H1 (cell line): ENCODE measurements at regions not wholly inside any gene's neighbourhood (a gene's known extent, or its start where the extent isn't known, plus 50 kb on each side); places are given as distances from the start of the nearest gene placed in this dataset.

Experiments
- CTCF ChIA-PET: fragments of 300-600 bp; sonication (Branson Sonifier 250); formaldehyde crosslinking; loops from one replicate; lab custom pipeline; 2021; ENCODE audit not compliant: partially characterized antibody; lab: Charles Lee
- POLR2A ChIA-PET: fragments of 300-600 bp; sonication (Branson Sonifier 250); formaldehyde crosslinking; loops from one replicate; lab custom pipeline; 2021; ENCODE audit warnings: inconsistent platforms; ENCODE audit not compliant: partially characterized antibody; lab: Charles Lee
- DNase-seq, 2 experiments: peaks; one replicate each; pipeline versions ENCODE4 v3.0.0 to v3.0.0-alpha.2; 2010 to 2022; ENCODE audit warnings: low spot score in 2 of 2, low read depth in 1 of 2, mixed read lengths in 1 of 2
- FAIRE-seq: peaks from 2 replicates; lab custom pipeline; 2011; peaks lifted over from hg19 to GRCh38; lab: Jason Lieb, UNC
- H2AFZ ChIP-seq: 2 replicates; pipeline ENCODE4 v1.8.1; 2012; ENCODE audit warnings: low read length, inconsistent platforms
- H2AK5ac ChIP-seq: 2 replicates; pipeline ENCODE4 v1.6.1; 2013; ENCODE audit warnings: low read depth, low read length
- H2BK120ac ChIP-seq: replicated peaks from 2 replicates; pipeline ENCODE3; 2013; ENCODE audit warnings: low read depth, low read length, inconsistent platforms
- H2BK12ac ChIP-seq: 2 replicates; pipeline ENCODE4 v1.6.1; 2013; ENCODE audit warnings: low read depth, low read length
- H2BK15ac ChIP-seq: 2 replicates; pipeline ENCODE4 v1.6.1; 2013; ENCODE audit warnings: low read length
- H2BK20ac ChIP-seq: 2 replicates; pipeline ENCODE4 v1.6.1; 2013; ENCODE audit warnings: low read length
- H2BK5ac ChIP-seq: 2 replicates; pipeline ENCODE4 v1.6.1; 2013; ENCODE audit warnings: low read depth, low read length
- H3K14ac ChIP-seq: 2 replicates; pipeline ENCODE4 v1.6.1; 2013; ENCODE audit warnings: inconsistent platforms; ENCODE audit not compliant: insufficient read length
- H3K18ac ChIP-seq: 2 replicates; pipeline ENCODE4 v1.6.1; 2013; ENCODE audit warnings: low read length; ENCODE audit errors: extremely low read depth
- H3K23ac ChIP-seq: 2 replicates; pipeline ENCODE4 v1.6.1; 2013; ENCODE audit warnings: inconsistent platforms; ENCODE audit not compliant: insufficient read length
- H3K23me2 ChIP-seq: 2 replicates; pipeline ENCODE4 v1.6.1; 2013; ENCODE audit warnings: low read depth, low read length
- H3K27ac ChIP-seq: 2 replicates; pipeline ENCODE4 v1.6.1; 2011; ENCODE audit warnings: low read depth, low read length, inconsistent platforms
- H3K27me3 ChIP-seq, 4 experiments: replicated peaks in 1 of 4; 1 replicate in 1 of 4; 2 replicates in 3 of 4; pipeline versions ENCODE4 v1.6.1 to v1.8.1; 2011 to 2013; ENCODE audit warnings: low read length in 3 of 4, mild to moderate bottlenecking in 3 of 4, inconsistent platforms in 2 of 4, mixed read lengths in 2 of 4, moderate library complexity in 1 of 4; ENCODE audit not compliant: control insufficient read depth in 3 of 4, insufficient read depth in 3 of 4; ENCODE audit errors: extremely low read depth in 1 of 4
- H3K36me3 ChIP-seq, 4 experiments: 2 replicates each; pipeline versions ENCODE4 v1.6.1 to v1.8.1; 2011 to 2013; ENCODE audit warnings: mild to moderate bottlenecking in 4 of 4, low read length in 3 of 4, moderate library complexity in 2 of 4, control low read depth in 1 of 4, inconsistent platforms in 1 of 4; ENCODE audit not compliant: insufficient read depth in 4 of 4, control insufficient read depth in 2 of 4
- H3K4ac ChIP-seq: replicated peaks from 2 replicates; pipeline ENCODE3; 2013; ENCODE audit warnings: low read length, low read depth, mixed read lengths, inconsistent platforms; ENCODE audit not compliant: insufficient read length
- H3K4me1 ChIP-seq, 4 experiments: replicated peaks in 1 of 4; 1 replicate in 1 of 4; 2 replicates in 3 of 4; pipeline versions ENCODE4 v1.6.1 to v1.8.1; 2011 to 2013; ENCODE audit warnings: low read length in 3 of 4, inconsistent platforms in 2 of 4, mixed read lengths in 1 of 4; ENCODE audit not compliant: insufficient read depth in 4 of 4, control insufficient read depth in 3 of 4
- H3K4me2 ChIP-seq, 2 experiments: 2 replicates each; pipeline versions ENCODE4 v1.6.1 to v1.8.1; 2011 to 2013; ENCODE audit warnings: low read depth in 2 of 2, low read length in 2 of 2, control low read depth in 1 of 2, inconsistent platforms in 1 of 2, mild to moderate bottlenecking in 1 of 2; ENCODE audit not compliant: insufficient read depth in 1 of 2
- H3K4me3 ChIP-seq, 4 experiments: fragments of 200-600, 300-600 bp in 1 of 4; sonication (generic), shearing (Covaris generic), sonication (Bioruptor Twin) in 1 of 4; 2 replicates each; pipeline versions ENCODE4 v1.5.1 to v1.8.1; 2011 to 2016; ENCODE audit warnings: low read length in 4 of 4, low read depth in 3 of 4, control low read depth in 2 of 4, inconsistent platforms in 2 of 4, mild to moderate bottlenecking in 2 of 4, mixed read lengths in 1 of 4, moderate library complexity in 1 of 4; ENCODE audit not compliant: insufficient read depth in 2 of 4; ENCODE audit errors: extremely low read depth in 1 of 4
- H3K56ac ChIP-seq: replicated peaks from 2 replicates; pipeline ENCODE3; 2013; ENCODE audit warnings: low read depth, mild to moderate bottlenecking, mixed read lengths, low read length, inconsistent platforms; ENCODE audit not compliant: insufficient read length
- H3K79me1 ChIP-seq: 2 replicates; pipeline ENCODE4 v1.6.1; 2013; ENCODE audit warnings: low read depth, low read length, control low read depth
- H3K79me2 ChIP-seq, 2 experiments: 2 replicates each; pipeline versions ENCODE4 v1.6.1 to v1.8.1; 2012 to 2013; ENCODE audit warnings: low read length in 2 of 2, mild to moderate bottlenecking in 2 of 2, inconsistent platforms in 1 of 2; ENCODE audit not compliant: insufficient read depth in 2 of 2, control insufficient read depth in 1 of 2
- H3K9ac ChIP-seq, 4 experiments: replicated peaks in 1 of 4; 1 replicate in 1 of 4; 2 replicates in 3 of 4; pipeline versions ENCODE4 v1.6.1 to v1.8.1; 2011 to 2013; ENCODE audit warnings: low read depth in 3 of 4, low read length in 3 of 4, control low read depth in 2 of 4, mild to moderate bottlenecking in 2 of 4, moderate library complexity in 2 of 4, inconsistent platforms in 1 of 4; ENCODE audit errors: extremely low read depth in 1 of 4
- H3K9me3 ChIP-seq, 2 experiments: 2 replicates each; pipeline versions ENCODE4 v1.6.1 to v1.8.1; 2012 to 2013; ENCODE audit warnings: mild to moderate bottlenecking in 2 of 2, moderate library complexity in 2 of 2, control low read depth in 1 of 2, inconsistent platforms in 1 of 2, low read depth in 1 of 2, low read length in 1 of 2, mixed read lengths in 1 of 2; ENCODE audit not compliant: insufficient read depth in 2 of 2
- H4K20me1 ChIP-seq, 2 experiments: replicated peaks in 1 of 2; 2 replicates each; pipeline versions ENCODE3 to v1.8.1; 2011 to 2013; ENCODE audit warnings: inconsistent platforms in 2 of 2, low read length in 2 of 2, mild to moderate bottlenecking in 1 of 2; ENCODE audit not compliant: insufficient read depth in 2 of 2, control insufficient read depth in 1 of 2
- H4K5ac ChIP-seq: 2 replicates; pipeline ENCODE4 v1.6.1; 2013; ENCODE audit warnings: low read length, low read depth, mixed read lengths, inconsistent platforms; ENCODE audit not compliant: insufficient read length
- H4K8ac ChIP-seq: 2 replicates; pipeline ENCODE4 v1.8.0; 2013; ENCODE audit warnings: mild to moderate bottlenecking, moderate library complexity, low read length, inconsistent platforms; ENCODE audit not compliant: insufficient read depth; ENCODE audit errors: extremely low read depth
- H4K91ac ChIP-seq: replicated peaks from 2 replicates; pipeline ENCODE3; 2013; ENCODE audit warnings: low read length, mixed read lengths, inconsistent platforms; ENCODE audit not compliant: insufficient read length
- CTBP2 ChIP-seq: IDR thresholded peaks from 2 replicates; pipeline ENCODE4 v1.7.0; 2011; ENCODE audit warnings: borderline replicate concordance, mild to moderate bottlenecking, moderate library complexity, mixed read lengths, low read length; ENCODE audit not compliant: insufficient read depth, insufficient read length
- FOSL1 ChIP-seq: IDR thresholded peaks from 2 replicates; pipeline ENCODE4 v1.6.1; 2011; ENCODE audit warnings: mild to moderate bottlenecking, low read depth, low read length, moderate library complexity; ENCODE audit not compliant: insufficient read depth
- JUND ChIP-seq: IDR thresholded peaks from 2 replicates; pipeline ENCODE4 v1.6.1; 2011; ENCODE audit warnings: mild to moderate bottlenecking, improper control_type of control experiment, low read length
- POLR2A ChIP-seq, 2 experiments: IDR thresholded peaks; 1 replicate in 1 of 2; 2 replicates in 1 of 2; pipeline ENCODE4 v1.6.1; 2011; ENCODE audit warnings: low read depth in 2 of 2, low read length in 2 of 2, mild to moderate bottlenecking in 2 of 2; ENCODE audit errors: control extremely low read depth in 1 of 2
- POLR2AphosphoS5 ChIP-seq: IDR thresholded peaks from 2 replicates; pipeline ENCODE4 v1.6.1; 2011; ENCODE audit warnings: low read depth, low read length
- RAD21 ChIP-seq, 2 experiments: IDR thresholded peaks in 1 of 2; conservative IDR thresholded peaks in 1 of 2; 2 replicates each; pipeline ENCODE4 v1.6.1; 2011; ENCODE audit warnings: low read depth in 2 of 2, low read length in 2 of 2, improper control_type of control experiment in 1 of 2, inconsistent platforms in 1 of 2, mild to moderate bottlenecking in 1 of 2, moderate library complexity in 1 of 2
- SIX5 ChIP-seq: IDR thresholded peaks from 2 replicates; pipeline ENCODE4 v1.6.1; 2011; ENCODE audit warnings: mild to moderate bottlenecking, low read depth, low read length
- WGBS, 2 experiments: shearing (Covaris generic) in 1 of 2; methylation state at CpG; one replicate each; pipeline versions ENCODE4 v1.1.6 to v1.1.7; 2013 to 2015; ENCODE audit warnings: low lambda C conversion rate in 2 of 2, mixed read lengths in 2 of 2, inconsistent platforms in 1 of 2, low coverage in 1 of 2, missing lambda C conversion rate in 1 of 2; ENCODE audit not compliant: insufficient replicate concordance in 2 of 2, insufficient coverage in 1 of 2, insufficient read length in 1 of 2; ENCODE audit errors: extremely low coverage in 1 of 2, missing lambda C conversion rate in 1 of 2; 5-methylcytosine and 5-hydroxymethylcytosine counted together
- TF ChIP-seq, protein P1 (sequence below): IDR thresholded peaks from 2 replicates; pipeline ENCODE4 v1.6.1; 2012; ENCODE audit warnings: low read length, inconsistent platforms
- TF ChIP-seq, protein P2 (sequence below): IDR thresholded peaks from 2 replicates; pipeline ENCODE4 v1.6.1; 2011; ENCODE audit warnings: low read length, improper control_type of control experiment

DNA sequence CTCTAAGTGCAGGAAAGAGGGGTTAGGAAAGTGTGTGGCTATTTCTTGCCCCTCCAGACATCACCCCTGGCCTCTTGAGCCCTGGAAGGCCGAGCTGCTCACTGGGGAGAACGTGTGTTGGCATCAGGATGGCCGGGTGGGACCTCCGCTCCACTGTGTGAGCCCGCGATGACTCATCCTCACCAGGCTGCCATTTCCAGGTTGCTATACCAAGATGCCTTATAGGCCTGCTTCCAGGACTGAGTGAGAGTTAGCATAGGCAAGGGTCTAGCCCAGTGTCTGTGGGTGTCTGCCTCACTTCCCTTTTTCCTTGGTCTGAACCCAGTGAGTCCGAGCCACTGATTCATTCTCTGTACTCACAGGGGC lies 105.0 kb downstream of the MRPL14 start:
- no peak overlapping the region for H4K8ac ChIP-seq
- no peak overlapping the region for H3K9ac ChIP-seq
- no peak overlapping the region for H3K18ac ChIP-seq
- no peak overlapping the region for H3K27ac ChIP-seq
- H3K14ac ChIP-seq: no peak overlapping the region
- H3K4me3 ChIP-seq: no peak overlapping the region
- no peak overlapping the region for H2BK20ac ChIP-seq
- no peak overlapping the region for H2BK15ac ChIP-seq
- no peak overlapping the region for H3K4ac ChIP-seq
- POLR2A ChIA-PET: interaction anchor here (1.2 kb wide), 1 partner anchor 9 kb away, joined by 3 read pairs; no protein-coding TSS in a partner anchor
- WGBS, 2 experiments: 91% methylated on average over 7 of the region's 7 CpGs; no CpG with 5 or more reads in 1 of the 2 experiments
- peaks cover 0 to 4% (median 0%) of the 10 kb centered on the region in 4 experiments; a peak in 1 of 7 replicates for H3K4me1 ChIP-seq
- H3K56ac ChIP-seq: no peak overlapping the region
- H2AFZ ChIP-seq: no peak overlapping the region
- TF ChIP-seq POLR2AphosphoS5 (no peak), POLR2A (IDR thresholded peaks at IDR 0.05; ENCODE audit: control extremely low read depth in 1 of 2, low read depth in 2 of 2, low read length in 2 of 2) (no peak), CTBP2 (no peak), FOSL1 (no peak), SIX5 (no peak), RAD21 (IDR thresholded peaks at IDR 0.05 in 1 of 2, conservative IDR thresholded peaks at IDR 0.05 in 1 of 2; ENCODE audit: low read depth in 2 of 2, low read length in 2 of 2) (no peak), JUND (no peak)
- TF ChIP-seq, protein P1, sequence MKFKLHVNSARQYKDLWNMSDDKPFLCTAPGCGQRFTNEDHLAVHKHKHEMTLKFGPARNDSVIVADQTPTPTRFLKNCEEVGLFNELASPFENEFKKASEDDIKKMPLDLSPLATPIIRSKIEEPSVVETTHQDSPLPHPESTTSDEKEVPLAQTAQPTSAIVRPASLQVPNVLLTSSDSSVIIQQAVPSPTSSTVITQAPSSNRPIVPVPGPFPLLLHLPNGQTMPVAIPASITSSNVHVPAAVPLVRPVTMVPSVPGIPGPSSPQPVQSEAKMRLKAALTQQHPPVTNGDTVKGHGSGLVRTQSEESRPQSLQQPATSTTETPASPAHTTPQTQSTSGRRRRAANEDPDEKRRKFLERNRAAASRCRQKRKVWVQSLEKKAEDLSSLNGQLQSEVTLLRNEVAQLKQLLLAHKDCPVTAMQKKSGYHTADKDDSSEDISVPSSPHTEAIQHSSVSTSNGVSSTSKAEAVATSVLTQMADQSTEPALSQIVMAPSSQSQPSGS: no peak
- TF ChIP-seq, protein P2, sequence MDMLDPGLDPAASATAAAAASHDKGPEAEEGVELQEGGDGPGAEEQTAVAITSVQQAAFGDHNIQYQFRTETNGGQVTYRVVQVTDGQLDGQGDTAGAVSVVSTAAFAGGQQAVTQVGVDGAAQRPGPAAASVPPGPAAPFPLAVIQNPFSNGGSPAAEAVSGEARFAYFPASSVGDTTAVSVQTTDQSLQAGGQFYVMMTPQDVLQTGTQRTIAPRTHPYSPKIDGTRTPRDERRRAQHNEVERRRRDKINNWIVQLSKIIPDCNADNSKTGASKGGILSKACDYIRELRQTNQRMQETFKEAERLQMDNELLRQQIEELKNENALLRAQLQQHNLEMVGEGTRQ: no peak
- no peak for FAIRE-seq
- no peak for DNase-seq
- no peaks in the 10 kb centered on the region for H3K79me1 ChIP-seq
- no peak overlapping the region for H2BK5ac ChIP-seq
- no peak overlapping the region for H2BK12ac ChIP-seq
- H3K79me2 ChIP-seq: no peaks in the 10 kb centered on the region
- no peaks in the 10 kb centered on the region for H3K23me2 ChIP-seq
- H4K20me1 ChIP-seq: no peaks in the 10 kb centered on the region
- H2BK120ac ChIP-seq: no peak overlapping the region
- H3K4me2 ChIP-seq: no peak overlapping the region
- H4K91ac ChIP-seq: no peak overlapping the region
- no peak overlapping the region for H4K5ac ChIP-seq
- H2AK5ac ChIP-seq: no peak overlapping the region
- H3K23ac ChIP-seq: no peak overlapping the region
- H3K9me3 ChIP-seq: no peaks in the 10 kb centered on the region
- H3K27me3 ChIP-seq: no peaks in the 10 kb centered on the region
- H3K36me3 ChIP-seq: no peaks in the 10 kb centered on the region
- CTCF ChIA-PET: interaction anchor here (0.9 to 2.9 kb wide), 4 partner anchors 10 to 264 kb away, joined by 3 to 11 read pairs (median 4); no protein-coding TSS in a partner anchor
